Stimulated activated CD8-positive, alpha-beta memory T cell treated with anti-CD3 and anti-CD28 coated beads, Interleukin-15, amount 100 ng/mL, for 48 hours (primary cell): ENCODE measurements at regions not wholly inside any gene's neighbourhood (a gene's known extent, or its start where the extent isn't known, plus 50 kb on each side); places are given as distances from the start of the nearest gene placed in this dataset.

Experiments
- DNase-seq, 2 donors: peaks; one replicate each; pipeline ENCODE4 v3.0.0-alpha.2; 2020; ENCODE audit warnings: low read depth in 2 of 2

- DNase-seq = no peak
Observed at GRCh38 chr2:65545837-65546805, 113.7 kb upstream of the SPRED2 start.

GRCh38 chr2:65541773-65542172, 109.4 kb upstream of the SPRED2 start:
- DNase-seq = no peak

DNA sequence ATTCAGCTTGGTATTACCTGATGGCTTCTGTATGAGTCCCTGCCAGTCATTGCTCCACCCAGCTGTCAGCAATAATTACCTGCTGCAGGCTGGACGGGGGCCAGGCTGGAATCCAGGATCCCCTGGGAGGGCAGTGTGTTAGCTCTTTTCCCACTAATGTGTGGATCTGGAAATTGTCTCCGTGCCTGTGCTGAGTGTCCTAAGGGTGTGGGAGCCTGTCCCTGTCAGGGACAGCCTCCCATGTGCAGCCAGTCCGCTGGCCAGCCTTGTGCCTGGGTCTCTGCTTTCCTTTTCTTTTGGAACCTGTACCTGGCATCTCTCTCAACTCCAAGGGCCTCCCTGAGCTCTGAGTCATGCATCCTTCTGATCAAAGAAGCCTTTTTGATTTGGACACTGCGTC, 107.2 kb upstream of the SPRED2 start:
- DNase-seq = no peak

DNA sequence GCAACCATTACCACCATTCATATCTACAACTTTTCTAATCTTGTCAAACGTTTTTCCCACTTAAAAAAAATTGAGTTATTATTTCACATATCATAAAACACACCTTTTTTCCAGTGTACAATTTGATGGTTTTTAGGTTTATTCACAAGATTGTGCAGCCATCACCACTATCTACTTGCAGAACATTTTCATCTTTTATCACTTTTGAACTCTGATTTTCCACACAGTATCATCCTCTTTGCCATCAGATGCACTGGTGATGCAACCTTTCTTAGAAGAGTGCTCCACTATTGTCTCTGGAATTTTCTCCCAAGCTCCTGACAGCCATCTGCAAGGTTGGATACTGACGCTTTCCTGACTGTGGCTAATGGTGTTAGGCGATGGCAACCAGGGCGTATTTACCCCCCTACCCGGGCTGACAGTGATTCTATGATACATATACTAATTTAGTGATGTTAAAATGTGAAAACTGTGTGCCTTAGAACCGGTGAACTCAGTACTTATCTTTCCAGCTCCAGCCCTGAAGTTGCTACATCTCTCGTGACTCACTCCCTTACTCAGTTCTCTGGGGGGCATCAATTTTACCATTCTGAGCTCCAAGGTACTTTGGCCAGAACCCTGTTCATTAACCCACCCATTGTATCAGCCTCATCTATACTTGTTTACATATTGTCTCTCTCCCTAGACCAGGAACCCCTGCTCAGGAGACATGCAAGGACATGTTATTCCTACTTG, 105.4 kb upstream of the SPRED2 start:
- no peak for DNase-seq

GRCh38 chr2:65536596-65536995, 104.2 kb upstream of the SPRED2 start:
- DNase-seq = no peak

GRCh38 chr2:65532937-65533336, 100.5 kb upstream of the SPRED2 start:
- no peak for DNase-seq

DNA sequence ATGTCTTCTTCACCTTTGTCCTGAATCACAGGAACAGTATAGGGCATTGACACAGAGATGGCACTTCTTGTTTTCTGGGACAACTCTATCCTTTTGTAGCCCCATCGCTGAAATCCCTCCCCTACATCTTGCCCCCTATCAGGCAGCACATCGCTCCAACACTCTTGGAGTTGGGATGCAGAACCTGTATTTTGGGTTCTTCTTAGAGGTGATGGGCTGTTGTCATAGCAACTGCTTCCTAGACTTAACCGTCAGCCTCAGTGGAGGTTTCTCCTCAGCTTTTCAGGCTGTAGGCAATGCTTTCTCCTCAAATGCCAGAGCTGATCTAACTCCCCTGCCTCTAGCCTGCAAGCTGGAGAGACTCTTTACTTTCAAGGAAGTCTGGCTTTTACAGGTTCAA, 99.9 kb upstream of the SPRED2 start:
- DNase-seq = no peak

GRCh38 chr2:65530547-65531320, 98.3 kb upstream of the SPRED2 start:
- no peak for DNase-seq

DNA sequence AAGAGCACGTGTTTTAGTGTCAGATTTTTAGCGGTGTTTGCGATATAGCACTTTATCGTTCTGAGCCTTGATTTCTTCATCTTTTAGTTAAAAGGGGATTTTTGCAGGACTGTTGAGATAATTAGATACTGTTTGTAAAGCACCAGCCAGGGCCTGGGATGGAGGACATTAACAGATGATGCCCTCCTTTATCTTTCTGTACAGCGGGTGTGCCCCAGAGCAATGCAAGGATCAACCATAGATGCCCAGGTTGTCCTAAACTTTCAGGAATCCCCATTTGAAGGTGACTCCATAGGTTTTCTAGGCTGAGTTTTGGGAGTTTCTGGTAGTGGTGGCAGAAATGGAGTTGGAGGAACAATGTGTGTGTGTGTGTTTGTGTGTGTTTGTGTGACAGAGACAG, 97.0 kb upstream of the SPRED2 start:
- no peak for DNase-seq

DNA sequence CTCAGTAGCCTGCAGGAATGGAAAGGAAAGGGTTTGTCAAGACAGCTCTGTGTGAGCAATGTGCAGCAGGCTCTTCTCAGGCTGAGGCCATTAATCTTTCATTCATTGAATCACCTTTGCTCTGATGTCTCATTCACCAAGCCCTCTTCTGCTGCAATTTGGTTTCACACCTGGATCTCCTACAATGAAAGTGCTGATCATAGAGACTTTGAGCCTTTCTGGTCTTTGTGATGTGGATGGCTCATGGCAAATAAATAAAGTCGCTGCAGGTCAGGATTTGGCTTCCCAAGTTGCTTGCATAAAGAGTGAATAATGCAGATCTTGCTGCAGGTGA, 95.8 kb upstream of the SPRED2 start:
- DNase-seq = no peak

DNA sequence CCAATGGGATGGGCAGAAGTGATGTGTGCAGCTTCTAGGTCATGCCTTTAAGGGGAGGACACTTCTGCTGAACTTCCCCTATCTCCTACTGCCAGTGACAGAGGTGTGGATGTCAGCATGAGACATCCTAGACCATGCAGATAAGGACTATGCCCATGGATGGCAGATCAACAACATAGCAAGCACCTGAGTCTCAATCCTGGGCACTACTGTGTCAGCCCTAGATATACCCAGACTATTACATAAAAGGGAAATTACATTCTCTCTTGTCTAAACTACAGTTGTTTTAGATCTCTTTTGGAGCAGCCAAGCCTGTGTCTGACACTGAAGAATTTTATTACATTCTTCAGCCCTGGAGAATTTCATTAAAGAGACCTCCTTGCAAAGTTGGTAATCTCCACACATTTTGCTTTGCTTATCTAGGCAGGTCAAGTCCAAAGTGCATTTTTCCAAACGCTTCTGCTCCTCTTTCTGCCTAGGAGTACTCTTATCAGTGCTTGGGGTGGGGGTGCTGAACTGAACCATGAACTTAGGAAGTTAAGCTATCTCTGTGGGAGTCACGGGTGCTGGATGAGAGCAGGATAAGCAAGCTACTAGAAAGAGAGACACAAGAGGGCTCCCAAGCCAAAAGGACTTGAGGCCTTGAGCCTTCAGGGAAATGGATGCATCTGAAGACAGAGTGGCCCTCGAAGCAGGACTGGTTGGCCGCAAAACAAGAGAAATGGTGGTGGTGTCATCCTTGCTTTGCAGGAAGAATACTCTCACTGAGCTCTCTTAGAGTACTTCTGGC, 95.2 kb upstream of the SPRED2 start:
- DNase-seq = no peak

- DNase-seq = no peak
Observed at GRCh38 chr2:65525616-65526231, 93.3 kb upstream of the SPRED2 start.

- no peak for DNase-seq
Observed at GRCh38 chr2:65522922-65523321, 90.5 kb upstream of the SPRED2 start.

DNA sequence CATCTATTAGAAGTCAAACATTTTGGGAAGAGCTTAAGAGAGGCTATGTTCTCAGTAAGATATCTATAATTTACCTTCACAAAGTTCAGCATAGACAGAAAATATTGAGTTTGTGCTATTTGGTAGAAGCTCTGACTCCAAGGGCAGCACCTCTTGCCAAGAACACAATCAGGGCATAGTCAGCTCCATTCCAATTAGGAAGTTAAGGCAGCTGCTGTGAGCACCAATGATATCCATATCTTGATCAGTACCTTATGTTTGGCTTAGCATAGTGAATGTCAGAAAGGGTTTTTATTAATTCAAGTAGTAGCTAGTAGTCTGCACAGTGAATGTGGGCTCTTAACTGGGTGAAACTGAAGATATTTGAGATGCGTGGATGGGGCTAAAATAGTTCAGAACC, 86.4 kb upstream of the SPRED2 start:
- no peak for DNase-seq

DNA sequence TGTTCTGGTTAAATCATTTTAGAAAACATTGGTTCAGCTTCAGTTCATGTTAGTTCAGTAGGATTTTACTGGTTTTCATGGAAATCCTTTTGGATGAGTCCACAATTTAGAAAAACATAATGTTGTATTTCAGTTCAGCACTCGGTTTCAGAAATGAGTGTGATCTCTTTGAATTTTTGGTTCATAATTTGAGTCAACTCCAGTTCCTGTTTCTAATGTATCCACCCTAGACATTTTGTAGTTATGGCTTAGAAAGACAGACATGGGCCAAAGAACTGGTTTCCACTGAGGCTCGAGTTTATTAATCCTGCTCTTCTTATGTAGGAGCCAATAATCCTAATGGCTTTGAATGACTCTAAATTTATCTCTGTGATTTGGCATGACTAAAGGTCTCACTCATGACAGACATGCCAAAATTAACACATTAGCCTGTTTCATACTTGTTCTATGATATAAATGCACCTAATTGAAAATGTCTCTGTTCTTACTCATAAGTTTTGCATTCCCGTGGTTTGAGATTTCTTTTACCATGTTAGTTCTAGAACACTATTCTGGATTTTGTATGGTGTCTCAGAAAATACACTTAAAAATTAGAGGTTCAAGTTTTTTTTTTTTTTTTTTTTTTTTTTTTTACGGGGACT, 82.3 kb upstream of the SPRED2 start:
- no peak for DNase-seq

- DNase-seq = no peak
Observed at GRCh38 chr2:65512783-65513182, 80.4 kb upstream of the SPRED2 start.

DNA sequence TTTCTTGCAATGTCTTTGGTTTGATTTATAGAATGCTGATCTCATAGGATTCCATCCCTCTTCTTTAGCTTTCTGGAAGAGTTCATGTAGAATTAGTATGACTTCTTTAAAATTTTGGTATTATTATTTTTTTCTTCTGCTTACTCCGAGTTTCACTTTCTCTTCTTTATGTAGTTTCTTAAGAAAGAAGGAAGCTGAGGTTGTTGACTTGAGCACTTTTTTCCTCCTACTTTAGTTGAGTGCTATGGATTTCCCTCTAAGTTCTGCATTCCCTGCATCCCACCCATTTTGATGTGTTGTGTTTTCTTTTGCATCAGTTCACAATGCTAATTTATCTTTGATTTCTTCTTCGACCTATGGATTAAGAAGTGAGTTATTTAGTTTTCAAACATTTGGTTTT, 78.9 kb upstream of the SPRED2 start:
- DNase-seq = no peak

GRCh38 chr2:65508225-65508624, 75.8 kb upstream of the SPRED2 start:
- DNase-seq = no peak

DNA sequence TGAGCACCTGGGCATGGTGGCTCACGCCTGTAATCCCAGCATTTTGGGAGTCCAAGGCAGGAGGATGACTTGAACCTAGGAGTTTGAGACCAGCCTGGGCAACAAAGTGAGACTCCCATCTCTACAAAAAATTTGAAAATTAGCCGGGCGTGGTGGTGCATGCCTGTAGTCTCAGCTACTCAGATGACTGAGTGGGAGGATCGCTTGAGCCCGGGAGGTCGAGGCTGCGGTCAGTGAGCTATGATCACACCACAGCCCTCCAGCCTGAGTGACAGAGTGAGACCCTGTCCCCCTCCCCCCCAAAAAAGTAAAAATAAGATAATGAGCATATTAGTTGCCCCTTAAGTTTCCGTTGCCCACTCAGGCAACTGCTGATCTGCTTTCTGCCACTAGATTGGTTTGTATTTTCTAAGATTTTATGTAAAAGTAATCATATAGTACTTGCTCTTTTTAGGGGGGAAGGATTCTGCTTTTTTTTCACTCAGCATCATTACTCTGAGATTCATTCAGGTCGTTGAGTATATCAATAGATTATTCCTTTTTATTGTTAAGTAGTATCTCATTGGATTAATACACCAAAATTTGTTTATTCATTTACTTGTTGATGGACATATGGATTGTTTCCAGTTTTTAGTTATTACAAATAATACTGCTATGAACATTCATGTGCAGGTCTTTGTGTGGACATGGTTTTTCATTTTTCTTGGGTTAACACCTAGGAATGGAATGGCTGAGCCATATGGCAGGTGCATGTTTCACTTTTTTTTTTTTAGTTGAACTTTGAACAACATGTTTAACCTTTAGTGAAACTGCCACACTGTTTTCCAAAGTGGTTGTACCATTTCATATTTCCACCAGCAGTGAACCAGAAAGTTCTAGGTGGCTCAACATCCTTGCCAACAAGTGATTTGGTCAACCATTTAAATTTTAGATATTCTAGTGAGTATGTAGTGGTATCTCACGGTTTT, 75.0 kb upstream of the SPRED2 start:
- DNase-seq = no peak
